ENCODE measurements at regions not wholly inside any gene's neighbourhood (a gene's known extent, or its start where the extent isn't known, plus 50 kb on each side); places are given as distances from the start of the nearest gene placed in this dataset.

DNA sequence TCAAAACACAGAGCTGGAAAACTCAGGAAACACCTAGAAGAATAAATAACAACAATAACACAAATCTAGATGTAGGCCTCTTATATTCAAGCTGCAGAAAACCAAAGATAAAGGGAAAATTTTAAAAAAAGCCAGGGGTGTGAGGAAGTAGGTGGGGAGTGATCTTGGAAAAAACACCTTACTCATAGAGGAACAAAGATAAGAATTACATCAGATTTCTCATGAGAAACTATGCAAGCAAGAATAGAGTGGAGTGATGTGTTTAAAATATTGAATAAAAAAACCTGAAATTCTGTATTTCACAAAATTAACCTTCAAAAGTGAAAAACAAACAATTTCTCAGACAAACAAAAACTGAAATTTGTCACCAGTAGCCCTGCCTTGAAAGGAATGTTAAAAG is 265.5 kb upstream of the RGS18 start:
- no peaks in the 10 kb centered on the region for H3K9me3 ChIP-seq
- H3K27ac ChIP-seq = no peak overlapping the region
- ATAC-seq (ENCODE audit: low FRiP score in 2 of 2) = no peak
- TF ChIP-seq EP300 (IDR thresholded peaks at IDR 0.05) = no peak
- no peak for TF ChIP-seq POLR2A (IDR thresholded peaks at IDR 0.05)
- no peak for TF ChIP-seq POLR2AphosphoS5 (IDR thresholded peaks at IDR 0.05)
- no peak for TF ChIP-seq CTCF (IDR thresholded peaks at IDR 0.05)
- no peaks in the 10 kb centered on the region for H3K27me3 ChIP-seq
- H3K36me3 ChIP-seq = no peaks in the 10 kb centered on the region
- no peak for DNase-seq
- H3K4me1 ChIP-seq = no peaks in the 10 kb centered on the region
- H3K4me3 ChIP-seq = no peak overlapping the region

GRCh38 chr1:191895049-191895448 is 263.2 kb upstream of the RGS18 start:
- no peaks in the 10 kb centered on the region for H3K9me3 ChIP-seq
- no peaks in the 10 kb centered on the region for H3K4me1 ChIP-seq
- 71 to 89% methylated on average over 2 of the region's 2 CpGs for WGBS, 2 donors
- H3K4me3 ChIP-seq = no peak overlapping the region
- DNase-seq (no peak), ATAC-seq (ENCODE audit: low FRiP score in 2 of 2) (no peak)
- no peaks in the 10 kb centered on the region for H3K27me3 ChIP-seq
- H3K36me3 ChIP-seq = no peaks in the 10 kb centered on the region
- H3K27ac ChIP-seq = no peak overlapping the region
- no peak for TF ChIP-seq EP300 (IDR thresholded peaks at IDR 0.05)
- no peak for TF ChIP-seq CTCF (IDR thresholded peaks at IDR 0.05)
- TF ChIP-seq POLR2AphosphoS5 (IDR thresholded peaks at IDR 0.05) = no peak
- no peak for TF ChIP-seq POLR2A (IDR thresholded peaks at IDR 0.05)

DNA sequence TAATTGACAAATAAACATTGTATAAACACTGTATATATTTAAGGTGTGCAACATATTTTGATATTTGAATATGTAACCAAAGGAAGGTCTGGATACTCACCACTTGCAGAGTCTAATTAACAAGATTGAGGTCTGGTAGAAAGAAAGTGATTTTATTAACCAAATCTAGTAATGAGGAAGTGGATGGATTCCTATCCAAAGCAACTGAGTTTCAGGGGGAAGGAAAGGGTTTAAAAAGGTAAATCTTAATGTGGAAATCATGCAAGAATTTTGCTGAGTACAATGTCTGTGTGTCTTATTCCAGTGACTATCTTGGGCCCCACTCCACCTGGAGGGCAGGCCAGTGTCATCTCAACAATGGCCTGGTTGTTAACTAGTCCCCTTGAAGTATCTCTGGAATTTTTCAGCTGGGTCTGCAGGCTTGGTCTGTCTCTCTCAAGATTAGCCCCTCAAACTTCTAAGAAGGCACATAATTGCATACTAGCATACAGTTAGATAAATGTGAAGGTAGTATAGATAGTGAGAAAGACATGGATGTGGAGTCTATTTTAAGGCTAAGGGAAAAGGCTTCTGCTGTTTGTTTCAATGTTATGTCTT is 262.7 kb upstream of the RGS18 start:
- H3K27me3 ChIP-seq = no peaks in the 10 kb centered on the region
- ATAC-seq (ENCODE audit: low FRiP score in 2 of 2) (no peak), DNase-seq (no peak)
- TF ChIP-seq POLR2AphosphoS5 (IDR thresholded peaks at IDR 0.05) (no peak), CTCF (IDR thresholded peaks at IDR 0.05) (no peak), EP300 (IDR thresholded peaks at IDR 0.05) (no peak), POLR2A (IDR thresholded peaks at IDR 0.05) (no peak)
- H3K36me3 ChIP-seq = no peaks in the 10 kb centered on the region
- H3K4me3 ChIP-seq = no peak overlapping the region
- no peak overlapping the region for H3K27ac ChIP-seq
- H3K4me1 ChIP-seq = no peaks in the 10 kb centered on the region
- H3K9me3 ChIP-seq = no peaks in the 10 kb centered on the region

- no peaks in the 10 kb centered on the region for H3K27me3 ChIP-seq
- 86 to 89% methylated on average over 3 of the region's 3 CpGs for WGBS, 2 donors
- TF ChIP-seq POLR2A (IDR thresholded peaks at IDR 0.05) (no peak), EP300 (IDR thresholded peaks at IDR 0.05) (no peak), CTCF (IDR thresholded peaks at IDR 0.05) (no peak)
Measured at GRCh38 chr1:191897134-191897533, 261.1 kb upstream of the RGS18 start.

GRCh38 chr1:191901651-191902050 is 256.6 kb upstream of the RGS18 start:
- TF ChIP-seq CTCF (IDR thresholded peaks at IDR 0.05) = no peak
- Histone ChIP-seq H3K27me3 (no peaks in the 10 kb centered on the region), H3K36me3 (no peaks in the 10 kb centered on the region), H3K4me1 (no peaks in the 10 kb centered on the region), H3K27ac (no peak overlapping the region), H3K9me3 (no peaks in the 10 kb centered on the region), H3K4me3 (no peak overlapping the region)
- DNase-seq (no peak), ATAC-seq (ENCODE audit: low FRiP score in 2 of 2) (no peak)
- 90 to 94% methylated on average over 7 of the region's 7 CpGs for WGBS, 2 donors

More at GRCh38 chr1:191897134-191897533, 261.1 kb upstream of the RGS18 start:
- no peaks in the 10 kb centered on the region for H3K9me3 ChIP-seq
- H3K27ac ChIP-seq = no peak overlapping the region
- no peak overlapping the region for H3K4me3 ChIP-seq
- no peak for ATAC-seq (ENCODE audit: low FRiP score in 2 of 2)
- H3K4me1 ChIP-seq = no peaks in the 10 kb centered on the region
- H3K36me3 ChIP-seq = no peaks in the 10 kb centered on the region
- DNase-seq = no peak

Data from upper lobe of left lung (tissue), 6 donors.